Uterus (tissue), 3 donors: ENCODE measurements at regions not wholly inside any gene's neighbourhood (a gene's known extent, or its start where the extent isn't known, plus 50 kb on each side); places are given as distances from the start of the nearest gene placed in this dataset.

Experiments used
- DNase-seq, 2 donors: peaks; one replicate each; pipeline ENCODE4 v3.0.0-alpha.2; 2019 to 2020
- H3K27ac ChIP-seq, 2 donors: fragments of 200-600 bp; sonication (generic); 1 replicate in 1 of 2; 2 replicates in 1 of 2; pipeline ENCODE4 v1.5.1; 2016 to 2018
- H3K27me3 ChIP-seq, 2 donors: fragments of 200-600 bp; sonication (generic); one replicate each; pipeline ENCODE4 v1.5.1; 2018 to 2019; ENCODE audit warnings: control low read depth in 1 of 2
- H3K36me3 ChIP-seq, 2 donors: fragments of 200-600 bp; sonication (generic); one replicate each; pipeline ENCODE4 v1.5.1; 2019; ENCODE audit warnings: control low read depth in 1 of 2
- H3K4me1 ChIP-seq, 2 donors: fragments of 200-600 bp; sonication (generic); one replicate each; pipeline ENCODE4 v1.5.1; 2018 to 2019; ENCODE audit warnings: control low read depth in 1 of 2
- H3K4me3 ChIP-seq, 2 donors: fragments of 200-600 bp; sonication (generic); 1 replicate in 1 of 2; 2 replicates in 1 of 2; pipeline ENCODE4 v1.5.1; 2018 to 2019; ENCODE audit warnings: mild to moderate bottlenecking in 1 of 2
- H3K9me3 ChIP-seq, 2 donors: fragments of 200-600 bp; sonication (generic); one replicate each; pipeline ENCODE4 v1.5.1; 2019; ENCODE audit warnings: control low read depth in 1 of 2
- CTCF ChIP-seq, 4 experiments: fragments of 200-600 bp in 2 of 4; fragments of 450-650 bp in 2 of 4; sonication (generic) in 2 of 4; IDR thresholded peaks; one replicate each; pipeline ENCODE4 v1.5.1; 2016 to 2019; ENCODE audit warnings: antibody characterized with exemption in 4 of 4, mild to moderate bottlenecking in 2 of 4, moderate library complexity in 1 of 4
- POLR2A ChIP-seq, 2 donors: fragments of 450-650 bp; IDR thresholded peaks; one replicate each; pipeline ENCODE4 v1.6.1; 2016; ENCODE audit warnings: antibody characterized with exemption in 2 of 2, mild to moderate bottlenecking in 1 of 2, moderate library complexity in 1 of 2
- intact Hi-C: fragments of 100-400 bp; cut with DNase I; formaldehyde crosslinking; loops from one replicate; pipeline ENCODE4 v1.15.1; 2023; ENCODE audit warnings: low total_unique reads
- donor health status: DM: yes; HTN: yes; CAD: no.

DNA sequence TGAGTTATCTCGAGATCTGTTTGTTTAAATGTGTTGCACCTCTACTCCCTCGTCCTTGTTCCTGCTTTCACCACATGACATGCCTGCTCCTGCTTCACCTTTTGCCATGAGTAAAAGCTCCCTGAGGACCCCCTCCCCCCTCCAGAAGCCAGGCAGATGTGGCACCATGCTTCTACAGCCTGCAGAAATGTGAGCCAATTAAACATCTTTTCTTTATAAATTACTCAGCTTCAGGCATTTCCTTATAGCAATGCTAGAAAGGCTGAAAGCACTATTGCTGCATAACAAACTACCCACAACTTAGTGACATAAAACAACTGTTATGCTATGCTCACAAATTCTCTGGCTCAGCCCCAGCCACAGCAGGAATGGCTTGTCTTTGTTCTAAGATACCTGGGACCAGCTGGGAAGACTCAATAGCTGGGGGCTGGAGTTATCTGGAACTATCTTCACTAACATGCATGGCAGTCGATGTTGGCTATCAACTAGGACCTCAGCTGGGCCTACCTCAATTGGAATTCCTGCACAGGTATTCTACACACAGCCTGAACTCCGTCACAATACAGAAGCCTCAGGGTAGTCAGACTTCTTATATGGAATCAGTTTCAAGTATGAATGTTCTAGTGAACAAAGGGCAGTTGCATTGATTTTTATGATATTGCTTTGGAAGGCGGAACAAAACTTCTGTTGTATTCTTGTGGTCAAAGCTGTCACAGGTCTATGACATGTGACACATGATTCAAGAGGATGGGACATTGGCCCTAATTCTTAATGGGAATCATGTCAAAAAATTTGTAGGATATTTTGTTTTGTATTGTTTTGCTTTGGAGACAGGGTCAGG, 186.0 kb upstream of the PIRT start:
- no peaks in the 10 kb centered on the region for H3K36me3 ChIP-seq
- no peaks in the 10 kb centered on the region for H3K27me3 ChIP-seq
- DNase-seq: no peak
- H3K9me3 ChIP-seq: no peaks in the 10 kb centered on the region
- no peak overlapping the region for H3K4me3 ChIP-seq
- H3K27ac ChIP-seq: no peak overlapping the region
- TF ChIP-seq POLR2A (IDR thresholded peaks at IDR 0.05) (no peak), CTCF (IDR thresholded peaks at IDR 0.05) (no peak)
- no peaks in the 10 kb centered on the region for H3K4me1 ChIP-seq
- intact Hi-C loops: no loop called here

- Histone ChIP-seq H3K36me3 (no peaks in the 10 kb centered on the region), H3K4me1 (no peaks in the 10 kb centered on the region), H3K4me3 (no peak overlapping the region), H3K27me3 (no peaks in the 10 kb centered on the region), H3K9me3 (no peaks in the 10 kb centered on the region), H3K27ac (no peak overlapping the region)
- TF ChIP-seq CTCF (IDR thresholded peaks at IDR 0.05) (no peak), POLR2A (IDR thresholded peaks at IDR 0.05) (no peak)
- intact Hi-C loops: no loop called here
- no peak for DNase-seq
Observed at GRCh38 chr17:11006530-11006929, 168.6 kb upstream of the PIRT start.

DNA sequence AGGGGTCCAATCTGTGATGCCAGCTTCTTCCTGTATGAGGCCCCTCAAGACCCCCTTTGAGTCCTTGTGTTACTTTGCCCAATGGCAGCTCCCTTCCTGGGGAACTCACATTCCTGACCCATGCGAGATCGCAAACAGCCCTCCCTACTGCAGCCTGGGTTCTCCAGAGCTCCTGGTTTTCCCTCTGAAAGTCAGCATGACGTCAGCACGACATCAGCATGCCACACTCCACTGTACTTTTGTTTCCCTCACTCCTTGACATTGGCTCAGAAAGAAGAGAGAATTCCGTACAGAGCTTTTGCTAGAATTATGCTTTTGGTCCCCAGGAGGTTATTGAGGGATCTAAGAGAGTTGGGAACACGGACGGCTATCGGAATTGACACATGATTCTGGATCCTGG, 168.1 kb upstream of the PIRT start:
- Histone ChIP-seq H3K4me1 (no peaks in the 10 kb centered on the region), H3K27ac (no peak overlapping the region), H3K9me3 (no peaks in the 10 kb centered on the region), H3K4me3 (no peak overlapping the region), H3K36me3 (no peaks in the 10 kb centered on the region), H3K27me3 (no peaks in the 10 kb centered on the region)
- no peak for TF ChIP-seq POLR2A (IDR thresholded peaks at IDR 0.05)
- TF ChIP-seq CTCF (IDR thresholded peaks at IDR 0.05): no peak
- intact Hi-C loops: no loop called here
- no peak for DNase-seq

DNA sequence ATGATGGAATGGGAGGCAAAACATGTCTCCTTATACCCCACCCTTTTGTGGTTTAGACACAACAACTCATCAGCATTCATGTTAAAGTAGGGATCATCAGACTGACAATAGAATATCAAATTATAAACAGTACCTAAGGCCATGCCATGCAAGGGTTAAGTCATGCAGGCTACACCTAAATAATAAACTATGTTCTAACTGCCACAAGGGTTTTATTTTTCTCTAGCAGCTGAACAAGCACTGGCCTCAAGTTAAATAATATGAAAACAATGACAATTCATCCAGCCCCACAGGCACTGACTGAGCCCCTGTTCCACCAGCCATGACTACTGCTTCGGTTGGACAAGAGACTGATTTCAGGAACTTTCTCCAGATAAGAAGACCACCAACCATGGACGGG, 164.5 kb upstream of the PIRT start:
- no peak for DNase-seq
- no peak overlapping the region for H3K4me3 ChIP-seq
- TF ChIP-seq CTCF (IDR thresholded peaks at IDR 0.05) (no peak), POLR2A (IDR thresholded peaks at IDR 0.05) (no peak)
- intact Hi-C loops: no loop called here
- no peaks in the 10 kb centered on the region for H3K9me3 ChIP-seq
- H3K4me1 ChIP-seq: no peaks in the 10 kb centered on the region
- H3K36me3 ChIP-seq: no peaks in the 10 kb centered on the region
- H3K27me3 ChIP-seq: no peaks in the 10 kb centered on the region
- H3K27ac ChIP-seq: no peak overlapping the region

DNA sequence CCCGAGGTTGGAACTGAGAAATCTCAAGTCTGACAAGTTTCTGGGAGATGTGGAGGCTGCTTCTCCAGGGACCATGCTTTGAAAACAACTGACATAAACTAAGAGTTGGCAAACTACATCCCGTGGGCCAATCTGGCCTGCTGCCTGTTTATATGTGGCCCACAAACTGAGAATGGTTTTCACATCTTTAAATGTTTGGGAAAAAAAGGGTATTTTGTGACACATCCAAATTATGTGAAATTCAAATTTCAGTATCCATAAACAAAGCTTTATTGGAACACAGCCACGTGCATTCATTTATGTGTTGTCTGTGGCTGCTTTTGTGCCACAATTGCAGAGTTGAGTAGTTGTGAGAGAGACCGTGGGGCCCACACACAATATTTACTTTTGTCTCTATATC, 163.8 kb upstream of the PIRT start:
- Histone ChIP-seq H3K27me3 (no peaks in the 10 kb centered on the region), H3K27ac (no peak overlapping the region), H3K4me3 (no peak overlapping the region), H3K36me3 (no peaks in the 10 kb centered on the region), H3K4me1 (no peaks in the 10 kb centered on the region), H3K9me3 (no peaks in the 10 kb centered on the region)
- no peak for DNase-seq
- TF ChIP-seq CTCF (IDR thresholded peaks at IDR 0.05): no peak
- TF ChIP-seq POLR2A (IDR thresholded peaks at IDR 0.05): no peak
- intact Hi-C loops: no loop called here
